ENCODE measurements at regions not wholly inside any gene's neighbourhood (a gene's known extent, or its start where the extent isn't known, plus 50 kb on each side); places are given as distances from the start of the nearest gene placed in this dataset.

- no peak for TF ChIP-seq POLR2AphosphoS5 (IDR thresholded peaks at IDR 0.05; ENCODE audit: low read depth, low read length)
- TF ChIP-seq SPI1 (IDR thresholded peaks at IDR 0.05; ENCODE audit: low read depth, low read length) = no peak
- TF ChIP-seq PAX5 (IDR thresholded peaks at IDR 0.05; ENCODE audit: insufficient read depth, low read length, severe bottlenecking) = no peak
- no peak for TF ChIP-seq TAF1 (IDR thresholded peaks at IDR 0.05; ENCODE audit: low read depth, low read length)
- no peak for TF ChIP-seq POLR2A (IDR thresholded peaks at IDR 0.05; ENCODE audit: low read depth, low read length)
These were observed 99.4 kb upstream of the EDEM3 start for GRCh38 chr1:184854036-184854435.

Data from GM12891 (cell line).